BLaER1 treated with 17β-estradiol and CSF1 and Interleukin-3, amounts not matched to agents 10 nM and 100 nM (cell line): ENCODE measurements at regions not wholly inside any gene's neighbourhood (a gene's known extent, or its start where the extent isn't known, plus 50 kb on each side); places are given as distances from the start of the nearest gene placed in this dataset.

Experiments
- H3K27ac ChIP-seq, 11 experiments: shearing (Covaris generic); formaldehyde crosslinking; 2 replicates each; pipeline ENCODE4 v1.8.1; 2022
- H3K27me3 ChIP-seq, 11 experiments: shearing (Covaris generic); formaldehyde crosslinking; 2 replicates each; pipeline ENCODE4 v1.8.1; 2022
- H3K36me3 ChIP-seq, 11 experiments: shearing (Covaris generic); formaldehyde crosslinking; 2 replicates each; pipeline ENCODE4 v1.8.1; 2022
- H3K4me1 ChIP-seq, 10 experiments: shearing (Covaris generic); formaldehyde crosslinking; 2 replicates each; pipeline ENCODE4 v1.8.1; 2022
- H3K4me2 ChIP-seq, 11 experiments: shearing (Covaris generic); formaldehyde crosslinking; 2 replicates each; pipeline ENCODE4 v1.8.1; 2022
- H3K4me3 ChIP-seq, 10 experiments: shearing (Covaris generic); formaldehyde crosslinking; 2 replicates each; pipeline ENCODE4 v1.8.1; 2022
- H3K9ac ChIP-seq, 11 experiments: shearing (Covaris generic); formaldehyde crosslinking; 2 replicates each; pipeline ENCODE4 v1.8.1; 2022
- H3K9me3 ChIP-seq, 11 experiments: shearing (Covaris generic); formaldehyde crosslinking; replicated peaks in 1 of 11; 2 replicates each; pipeline ENCODE4 v1.8.1; 2022
- H4K20me1 ChIP-seq, 11 experiments: shearing (Covaris generic); formaldehyde crosslinking; 2 replicates each; pipeline ENCODE4 v1.8.1; 2022
- Cebpa-rat ChIP-seq, 11 experiments: shearing (Covaris generic); IDR thresholded peaks; 2 replicates each; pipeline ENCODE4 v1.8.1; 2022

GRCh38 chr18:60667016-60667415 lies 294.4 kb upstream of the MC4R start:
- peaks cover 0 to 13% (median 5%) of the 10 kb centered on the region in 11 experiments; a peak in 7 of 22 replicates for H3K9me3 ChIP-seq
- no peak overlapping the region for H3K4me3 ChIP-seq
- H3K4me2 ChIP-seq = no peak overlapping the region
- no peaks in the 10 kb centered on the region for H3K4me1 ChIP-seq
- H4K20me1 ChIP-seq = no peaks in the 10 kb centered on the region
- H3K27me3 ChIP-seq = no peaks in the 10 kb centered on the region
- no peak overlapping the region for H3K9ac ChIP-seq
- TF ChIP-seq Cebpa-rat (IDR thresholded peaks at IDR 0.05) = no peak
- H3K27ac ChIP-seq = no peak overlapping the region
- no peaks in the 10 kb centered on the region for H3K36me3 ChIP-seq

GRCh38 chr18:60668583-60668982 lies 296.0 kb upstream of the MC4R start:
- no peak overlapping the region for H3K4me3 ChIP-seq
- H3K27me3 ChIP-seq = no peaks in the 10 kb centered on the region
- peaks cover 0 to under 1% (median 0%) of the 10 kb centered on the region in 11 experiments; a peak in 1 of 22 replicates for H3K9me3 ChIP-seq
- no peak overlapping the region for H3K4me2 ChIP-seq
- H3K4me1 ChIP-seq = no peaks in the 10 kb centered on the region
- no peak overlapping the region for H3K27ac ChIP-seq
- no peaks in the 10 kb centered on the region for H4K20me1 ChIP-seq
- no peak for TF ChIP-seq Cebpa-rat (IDR thresholded peaks at IDR 0.05)
- H3K36me3 ChIP-seq = no peaks in the 10 kb centered on the region
- H3K9ac ChIP-seq = no peak overlapping the region

GRCh38 chr18:60669938-60670337 lies 297.4 kb upstream of the MC4R start:
- Histone ChIP-seq H3K27ac (no peak overlapping the region), H3K27me3 (no peaks in the 10 kb centered on the region), H3K4me2 (no peak overlapping the region), H3K9ac (no peak overlapping the region), H4K20me1 (no peaks in the 10 kb centered on the region), H3K9me3 (no peaks in the 10 kb centered on the region), H3K4me1 (no peaks in the 10 kb centered on the region), H3K4me3 (no peak overlapping the region), H3K36me3 (no peaks in the 10 kb centered on the region)
- TF ChIP-seq Cebpa-rat (IDR thresholded peaks at IDR 0.05) = no peak

DNA sequence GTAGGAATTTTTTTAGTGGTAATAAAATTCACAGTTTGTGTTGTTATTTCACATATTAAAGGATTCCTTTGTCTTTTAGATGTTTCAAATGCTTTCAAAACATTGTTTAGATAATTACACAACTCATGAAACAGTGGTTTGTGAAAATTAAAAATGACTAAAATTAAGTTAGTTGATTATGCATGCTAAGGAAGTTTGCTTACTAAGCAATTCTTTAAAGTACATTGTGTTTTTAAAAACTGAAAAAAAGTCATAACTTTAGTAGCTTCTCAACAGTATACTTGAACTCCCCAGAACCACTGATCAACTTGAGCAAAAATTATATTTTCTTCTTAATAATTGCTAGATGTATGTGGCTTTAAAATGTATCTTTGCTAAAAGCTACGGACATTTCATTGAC lies 298.4 kb upstream of the MC4R start:
- Histone ChIP-seq H3K27me3 (no peaks in the 10 kb centered on the region), H3K4me2 (no peak overlapping the region), H3K9ac (no peak overlapping the region), H3K36me3 (no peaks in the 10 kb centered on the region), H3K27ac (no peak overlapping the region), H3K9me3 (no peaks in the 10 kb centered on the region), H4K20me1 (no peaks in the 10 kb centered on the region), H3K4me3 (no peak overlapping the region), H3K4me1 (no peaks in the 10 kb centered on the region)
- TF ChIP-seq Cebpa-rat (IDR thresholded peaks at IDR 0.05) = no peak

- TF ChIP-seq Cebpa-rat (IDR thresholded peaks at IDR 0.05) = no peak
- H3K9ac ChIP-seq = no peak overlapping the region
- H3K27me3 ChIP-seq = no peaks in the 10 kb centered on the region
- H3K27ac ChIP-seq = no peak overlapping the region
- no peaks in the 10 kb centered on the region for H3K9me3 ChIP-seq
- no peaks in the 10 kb centered on the region for H3K36me3 ChIP-seq
- H3K4me2 ChIP-seq = no peak overlapping the region
- H3K4me1 ChIP-seq = no peaks in the 10 kb centered on the region
- H3K4me3 ChIP-seq = no peak overlapping the region
- H4K20me1 ChIP-seq = no peaks in the 10 kb centered on the region
These were observed 302.6 kb upstream of the MC4R start for GRCh38 chr18:60675126-60675525.

DNA sequence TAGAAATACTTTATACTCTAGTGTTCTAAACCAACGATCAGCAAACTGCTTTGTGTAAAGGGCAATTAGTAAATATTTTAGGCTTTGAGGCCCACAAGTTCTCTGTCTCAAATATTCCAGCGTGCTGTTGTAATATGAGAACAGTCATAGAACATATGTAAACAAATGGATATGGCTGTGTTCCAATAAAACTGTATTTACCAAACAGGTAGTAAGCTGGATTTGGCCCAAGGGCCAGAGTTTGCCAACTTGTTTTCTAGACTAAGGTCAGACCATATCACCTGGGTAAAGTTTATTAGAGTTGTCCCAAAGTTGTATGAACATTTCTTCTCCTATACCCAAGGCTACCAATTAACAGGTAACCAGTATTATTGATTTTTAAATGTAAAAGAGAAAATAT lies 303.2 kb upstream of the MC4R start:
- no peak overlapping the region for H3K4me2 ChIP-seq
- no peaks in the 10 kb centered on the region for H3K9me3 ChIP-seq
- no peak overlapping the region for H3K27ac ChIP-seq
- H4K20me1 ChIP-seq = no peaks in the 10 kb centered on the region
- no peak overlapping the region for H3K9ac ChIP-seq
- TF ChIP-seq Cebpa-rat (IDR thresholded peaks at IDR 0.05) = no peak
- no peaks in the 10 kb centered on the region for H3K36me3 ChIP-seq
- H3K27me3 ChIP-seq = no peaks in the 10 kb centered on the region
- H3K4me1 ChIP-seq = no peaks in the 10 kb centered on the region
- H3K4me3 ChIP-seq = no peak overlapping the region

GRCh38 chr18:60676815-60677214 lies 304.2 kb upstream of the MC4R start:
- Histone ChIP-seq H3K4me3 (no peak overlapping the region), H4K20me1 (no peaks in the 10 kb centered on the region), H3K36me3 (no peaks in the 10 kb centered on the region), H3K4me2 (no peak overlapping the region), H3K27me3 (no peaks in the 10 kb centered on the region), H3K9me3 (no peaks in the 10 kb centered on the region), H3K9ac (no peak overlapping the region), H3K27ac (no peak overlapping the region), H3K4me1 (no peaks in the 10 kb centered on the region)
- no peak for TF ChIP-seq Cebpa-rat (IDR thresholded peaks at IDR 0.05)

GRCh38 chr18:60684843-60685513 lies 312.4 kb upstream of the MC4R start:
- H3K9ac ChIP-seq = no peak overlapping the region
- no peaks in the 10 kb centered on the region for H4K20me1 ChIP-seq
- no peak overlapping the region for H3K4me2 ChIP-seq
- no peak overlapping the region for H3K4me3 ChIP-seq
- no peaks in the 10 kb centered on the region for H3K4me1 ChIP-seq
- H3K27me3 ChIP-seq = no peaks in the 10 kb centered on the region
- TF ChIP-seq Cebpa-rat (IDR thresholded peaks at IDR 0.05) = no peak
- no peak overlapping the region for H3K27ac ChIP-seq
- peaks cover 0 to 8% (median 0%) of the 10 kb centered on the region in 11 experiments; a peak in 1 of 22 replicates for H3K9me3 ChIP-seq
- H3K36me3 ChIP-seq = no peaks in the 10 kb centered on the region

- Histone ChIP-seq H3K36me3 (no peaks in the 10 kb centered on the region), H3K9ac (no peak overlapping the region), H3K27me3 (no peaks in the 10 kb centered on the region), H3K4me2 (no peak overlapping the region), H3K4me1 (no peaks in the 10 kb centered on the region), H4K20me1 (no peaks in the 10 kb centered on the region), H3K27ac (no peak overlapping the region), H3K9me3 (peaks cover 0 to 8% (median 0%) of the 10 kb centered on the region in 11 experiments; a peak in 1 of 22 replicates), H3K4me3 (no peak overlapping the region)
- no peak for TF ChIP-seq Cebpa-rat (IDR thresholded peaks at IDR 0.05)
These were observed 313.6 kb upstream of the MC4R start for GRCh38 chr18:60686142-60686541.

DNA sequence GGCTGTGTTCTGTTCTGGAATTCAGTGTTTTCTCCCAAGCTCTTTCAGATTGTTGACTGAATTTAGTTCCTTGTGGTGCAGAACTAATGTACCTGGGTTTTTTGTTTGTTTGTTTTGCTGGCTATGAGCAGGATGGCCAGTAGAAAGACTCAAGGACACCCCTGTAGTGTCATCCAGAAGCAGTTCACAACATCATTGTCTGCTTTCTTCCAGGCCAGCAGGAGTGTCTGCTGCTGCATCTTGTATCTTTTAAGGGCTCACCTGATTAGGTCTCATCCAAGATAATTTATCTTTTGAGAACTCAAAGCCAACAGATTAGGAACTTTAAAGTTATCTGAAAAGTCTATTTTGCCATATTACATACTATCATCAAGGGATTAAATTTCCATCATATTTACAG lies 318.5 kb upstream of the MC4R start:
- no peak overlapping the region for H3K9ac ChIP-seq
- no peak overlapping the region for H3K4me2 ChIP-seq
- no peak for TF ChIP-seq Cebpa-rat (IDR thresholded peaks at IDR 0.05)
- no peaks in the 10 kb centered on the region for H3K9me3 ChIP-seq
- no peak overlapping the region for H3K27ac ChIP-seq
- no peaks in the 10 kb centered on the region for H3K4me1 ChIP-seq
- no peak overlapping the region for H3K4me3 ChIP-seq
- no peaks in the 10 kb centered on the region for H4K20me1 ChIP-seq
- H3K36me3 ChIP-seq = no peaks in the 10 kb centered on the region
- no peaks in the 10 kb centered on the region for H3K27me3 ChIP-seq
